GM19351 (cell line): ENCODE measurements at regions not wholly inside any gene's neighbourhood (a gene's known extent, or its start where the extent isn't known, plus 50 kb on each side); places are given as distances from the start of the nearest gene placed in this dataset.

Experiments
- ATAC-seq: cut with Tn5 transposase; IDR thresholded peaks from one replicate; pipeline ENCODE4 v1.9.1; 2021; ENCODE audit warnings: mild to moderate bottlenecking, moderate library complexity; ENCODE audit not compliant: unreplicated experiment

DNA sequence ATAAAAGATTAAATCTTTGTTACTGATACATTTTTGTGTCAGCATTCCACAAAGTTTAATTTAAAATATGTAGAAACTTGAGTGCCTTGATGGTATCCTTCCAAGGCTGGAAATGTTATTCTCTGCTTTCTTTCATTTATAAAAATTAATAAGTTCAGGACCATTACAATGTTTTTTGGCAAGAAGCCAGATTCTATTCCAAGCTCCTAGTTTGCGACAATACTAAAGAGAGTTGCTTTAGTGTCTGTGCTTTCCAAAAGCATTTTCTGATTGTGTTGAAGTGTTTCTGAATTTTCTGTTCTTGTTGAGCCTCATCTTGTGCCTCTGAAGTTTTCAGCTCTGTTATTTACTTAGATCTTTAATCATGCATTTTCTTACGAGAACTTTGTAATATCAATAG lies 516.2 kb downstream of the KCTD8 start:
- no peak for ATAC-seq

DNA sequence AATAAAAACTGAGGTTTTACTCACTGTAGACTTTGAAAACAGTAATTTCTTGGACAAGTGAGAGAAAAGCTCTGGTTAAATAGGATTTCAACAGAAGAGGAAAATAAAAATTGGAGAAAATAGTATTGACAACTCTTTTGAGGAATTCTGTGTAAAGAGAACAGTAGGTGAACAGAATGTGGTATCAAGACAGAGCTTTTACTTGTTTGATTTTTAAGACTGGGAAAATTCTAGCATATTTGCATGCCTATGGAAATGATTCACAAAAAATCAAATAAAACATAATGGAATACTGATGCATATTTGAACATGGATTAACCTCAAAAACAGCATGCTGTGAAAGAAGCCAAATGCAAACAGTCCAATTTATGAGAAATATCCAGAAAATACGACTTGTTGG lies 504.6 kb downstream of the KCTD8 start:
- no peak for ATAC-seq

DNA sequence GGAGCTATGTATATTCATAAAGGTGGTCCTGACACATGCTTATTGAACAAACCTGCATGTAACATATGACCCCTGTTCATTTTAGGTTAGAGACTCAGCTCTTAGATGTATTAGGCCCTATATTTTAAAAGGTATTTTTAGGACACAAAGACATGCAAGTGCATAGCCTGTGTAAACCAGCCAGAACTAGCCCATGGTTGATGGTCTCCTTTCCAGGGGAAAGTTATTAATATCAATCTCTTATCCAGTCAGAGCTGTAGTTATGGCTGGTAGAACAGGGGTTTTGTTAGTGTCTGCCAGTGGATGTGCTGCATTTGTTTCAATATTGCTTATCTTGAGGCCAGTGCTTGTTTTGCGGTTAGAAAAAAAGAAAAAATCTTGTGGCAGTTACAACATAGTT lies 488.6 kb downstream of the KCTD8 start:
- no peak for ATAC-seq

DNA sequence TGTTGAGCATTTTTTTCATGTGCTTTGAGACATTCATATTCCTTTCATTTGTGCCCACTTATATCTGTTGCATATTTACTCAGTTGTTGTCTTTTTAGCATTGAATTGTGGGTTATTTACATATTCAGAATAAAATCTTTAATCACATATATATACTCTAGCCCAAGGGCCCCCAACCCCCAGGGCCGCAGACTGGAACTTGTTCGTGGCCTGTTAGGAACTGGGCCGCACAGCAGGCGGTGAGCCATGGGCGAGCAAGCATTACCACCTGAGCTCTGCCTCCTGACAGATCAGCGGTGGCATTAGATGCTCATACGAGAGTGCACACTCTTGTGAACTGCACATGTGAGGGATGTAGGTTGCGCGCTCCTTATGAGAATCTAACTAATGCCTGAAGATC lies 480.6 kb downstream of the KCTD8 start:
- no peak for ATAC-seq

DNA sequence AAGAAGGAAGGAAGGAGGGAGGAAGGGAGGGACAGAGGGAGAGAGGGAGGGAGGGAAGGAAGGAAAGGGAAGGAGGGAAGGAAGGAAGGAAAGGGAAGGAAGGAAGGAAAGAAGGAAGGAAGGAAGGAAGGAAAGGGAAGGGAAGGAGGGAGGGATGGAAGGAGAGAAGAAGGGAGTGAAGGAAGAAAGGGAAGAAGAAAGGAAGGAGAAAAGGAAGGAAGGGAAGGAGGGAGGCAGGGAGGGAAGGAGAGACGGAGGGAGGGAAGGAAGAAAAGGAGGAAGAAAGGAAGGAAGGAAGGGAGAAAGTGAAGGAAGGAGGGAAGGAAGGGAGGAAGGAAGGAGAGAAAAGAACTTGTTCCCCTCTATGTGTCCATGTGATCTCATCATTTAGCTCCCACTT lies 465.0 kb downstream of the KCTD8 start:
- ATAC-seq = no peak

DNA sequence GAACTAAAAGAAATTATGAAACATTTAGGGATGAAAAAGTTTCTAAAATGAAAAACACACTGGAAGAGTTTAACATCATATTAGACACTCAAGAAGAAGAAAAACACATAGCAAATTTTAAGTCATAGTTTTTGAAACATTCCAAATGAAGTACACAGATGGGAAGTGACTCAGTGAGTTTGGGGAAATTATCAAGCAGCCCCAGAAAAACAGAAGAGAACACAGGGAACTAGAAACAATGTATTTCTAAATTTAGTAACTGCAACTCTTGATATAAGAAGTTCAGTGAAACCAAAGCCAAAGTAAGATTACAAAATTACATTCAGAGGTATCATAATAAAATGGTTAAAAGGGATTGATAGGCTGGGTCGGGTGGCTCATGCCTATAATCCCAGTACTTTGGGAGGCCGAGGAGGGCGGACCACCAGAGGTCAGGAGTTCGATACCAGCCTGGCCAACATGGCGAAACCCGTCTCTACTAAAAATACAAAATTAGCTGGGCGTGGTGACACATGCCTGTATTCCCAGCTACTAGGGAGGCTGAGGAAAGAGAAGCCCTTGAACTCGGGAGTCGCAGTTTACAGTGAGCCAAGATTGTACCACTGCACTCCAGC lies 461.2 kb downstream of the KCTD8 start:
- no peak for ATAC-seq

DNA sequence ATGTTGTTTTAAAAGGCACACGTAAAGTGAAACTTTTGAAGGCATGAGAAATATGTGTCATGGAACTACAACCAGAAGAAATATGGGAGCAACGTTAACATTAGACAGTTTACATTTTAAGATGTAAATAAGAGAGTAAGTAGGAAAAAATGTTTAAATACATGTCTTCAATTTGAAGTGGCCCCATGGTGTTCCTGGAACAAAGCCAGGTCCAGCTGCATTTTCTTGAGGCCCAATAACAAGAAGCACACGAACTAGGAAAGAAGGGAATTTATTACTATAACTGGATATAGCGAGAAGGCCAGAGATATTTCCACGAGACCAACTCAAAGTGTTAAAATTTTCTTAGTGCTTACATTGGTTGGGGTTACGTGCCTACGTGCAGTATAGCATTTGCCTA lies 458.1 kb downstream of the KCTD8 start:
- ATAC-seq = no peak

DNA sequence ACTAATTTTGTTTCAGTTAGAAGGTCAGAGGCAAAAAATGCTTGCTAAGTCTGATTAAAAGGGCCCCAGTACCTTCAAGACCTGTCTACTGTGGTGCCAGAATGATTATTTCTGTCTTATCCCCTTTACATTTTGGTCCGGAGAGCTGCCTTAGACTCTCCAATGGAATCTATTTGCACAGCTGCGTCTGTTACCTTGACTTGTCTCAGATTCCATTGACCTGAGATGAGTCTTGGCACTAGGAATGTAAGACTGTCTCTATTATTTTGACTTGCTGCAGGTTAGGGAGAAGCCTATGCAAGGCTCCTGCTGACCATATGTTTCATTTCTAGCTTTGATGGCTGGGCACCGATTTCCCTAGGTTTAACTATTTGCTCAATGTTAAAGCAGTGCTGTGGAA lies 457.6 kb downstream of the KCTD8 start:
- no peak for ATAC-seq

DNA sequence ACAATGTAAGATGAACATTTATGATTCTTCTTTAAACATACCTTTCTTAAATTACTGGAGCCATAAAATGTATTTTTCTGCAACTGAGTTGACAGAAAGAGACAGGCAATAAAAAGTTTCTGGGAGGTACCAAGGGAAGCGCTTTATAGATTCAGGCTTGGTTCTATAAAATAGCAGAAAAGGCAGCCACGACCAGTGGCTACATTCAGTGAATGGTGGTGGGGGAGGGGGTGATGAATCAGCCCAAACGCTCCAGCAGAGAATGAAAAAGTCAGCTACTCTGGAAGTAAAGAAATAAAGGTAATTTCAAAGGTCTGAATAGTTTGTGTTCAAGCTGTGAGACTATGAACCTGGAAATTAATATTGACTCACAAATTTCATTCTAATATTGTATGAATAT lies 456.1 kb downstream of the KCTD8 start:
- ATAC-seq = no peak

DNA sequence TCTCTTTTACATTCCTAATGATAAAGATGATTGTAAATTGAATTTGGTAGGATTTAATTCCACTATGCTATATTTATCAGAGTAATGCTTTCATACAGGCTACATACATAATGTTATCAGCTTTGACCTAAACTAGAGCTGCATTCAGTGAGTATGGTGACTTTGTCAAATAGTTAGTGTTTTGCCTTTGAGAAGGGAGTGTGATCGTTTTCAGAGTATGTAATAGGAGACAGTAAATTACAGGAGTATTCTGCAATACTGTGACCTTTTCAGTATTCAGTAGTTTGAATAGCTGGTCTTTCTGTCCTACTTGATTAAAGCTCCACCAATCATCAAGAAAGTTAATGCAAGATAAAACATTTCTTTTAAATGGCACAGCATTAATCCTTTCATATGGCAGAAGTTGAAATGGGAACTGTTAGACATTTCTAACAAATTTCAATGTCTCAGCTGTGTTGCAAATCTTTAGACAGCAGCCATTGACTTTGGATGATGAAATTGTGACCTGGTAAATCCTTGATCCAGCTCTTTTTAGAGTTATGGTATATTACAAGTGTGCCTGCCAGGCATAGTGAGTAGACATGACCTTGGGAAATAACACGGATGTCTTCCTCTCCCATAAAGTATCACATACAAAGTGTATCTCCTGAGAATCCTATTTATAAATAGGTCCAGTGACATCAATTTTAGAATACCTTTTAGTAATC lies 455.3 kb downstream of the KCTD8 start:
- ATAC-seq = no peak

DNA sequence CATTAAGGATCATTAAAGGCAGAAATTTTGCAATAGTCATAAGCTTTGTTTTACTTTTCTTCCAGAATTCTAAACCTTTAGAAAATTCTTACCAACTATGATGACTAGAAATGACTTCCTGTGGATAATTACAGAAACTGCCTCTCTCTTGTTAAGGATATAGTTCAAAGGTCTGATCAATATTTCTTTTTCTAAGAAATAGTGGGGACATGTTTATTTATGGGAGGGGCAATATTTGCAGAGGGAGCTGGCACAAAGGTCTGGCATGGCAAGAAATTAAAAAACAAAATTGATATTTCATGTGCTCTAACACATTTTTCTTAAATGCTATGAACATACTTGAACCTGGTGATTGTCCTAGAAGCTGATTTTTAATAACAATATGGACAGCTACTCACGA lies 448.9 kb downstream of the KCTD8 start:
- ATAC-seq = no peak

DNA sequence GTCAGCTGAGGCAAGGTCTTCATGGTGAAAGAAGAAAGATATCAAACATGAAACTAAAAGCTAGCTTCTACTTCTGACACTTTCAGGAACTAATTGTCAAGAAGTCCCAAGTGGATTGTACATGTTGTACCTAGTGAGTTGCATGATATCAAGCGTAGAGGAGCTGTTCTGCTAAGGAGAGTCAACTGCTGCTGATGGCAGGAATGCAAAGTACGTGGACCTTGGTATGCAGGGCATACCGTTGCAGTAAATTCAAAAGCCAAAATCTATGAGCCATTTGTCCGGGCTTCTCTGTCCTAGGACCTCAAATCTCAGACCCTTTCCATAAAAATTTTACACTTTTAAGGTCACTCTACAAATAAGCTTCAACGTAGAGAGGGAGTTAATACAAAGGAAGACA lies 446.2 kb downstream of the KCTD8 start:
- ATAC-seq = no peak

DNA sequence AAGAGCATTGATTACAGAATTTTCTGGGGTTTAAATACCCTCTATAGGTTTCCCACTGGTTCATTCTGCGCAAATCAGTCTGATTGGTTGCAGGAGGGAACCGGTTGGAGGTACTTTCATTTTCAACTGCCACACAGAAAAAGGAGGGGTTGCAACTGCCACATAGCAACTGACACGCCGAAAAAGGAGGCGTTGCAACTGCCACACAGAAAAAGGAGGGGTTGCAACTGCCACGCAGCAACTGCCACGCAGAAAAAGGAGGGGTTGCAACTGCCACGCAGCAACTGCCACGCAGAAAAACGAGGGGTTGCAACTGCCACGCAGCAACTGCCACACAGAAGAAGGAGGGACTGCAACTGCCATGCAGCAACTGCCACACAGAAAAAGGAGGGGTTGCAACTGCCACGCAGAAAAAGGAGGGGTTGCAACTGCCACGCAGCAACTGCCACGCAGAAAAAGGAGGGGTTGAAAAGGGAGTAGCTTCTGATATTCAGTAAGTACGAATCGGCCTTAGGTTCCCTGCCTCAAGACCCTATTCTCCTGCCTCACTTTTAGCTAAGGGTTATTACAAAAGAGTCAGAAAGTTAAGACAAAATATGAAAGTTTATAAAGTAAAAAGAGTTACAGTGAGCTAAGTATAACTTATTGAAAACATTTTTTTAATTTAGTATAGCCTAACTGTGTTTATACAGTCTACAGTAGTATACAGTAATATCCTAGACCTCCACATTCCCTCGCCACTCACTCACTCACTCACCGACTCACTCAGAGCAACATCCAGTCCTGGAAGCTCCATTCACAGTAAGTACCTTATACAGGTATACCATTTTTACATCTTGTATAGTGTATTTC lies 431.8 kb downstream of the KCTD8 start:
- no peak for ATAC-seq

DNA sequence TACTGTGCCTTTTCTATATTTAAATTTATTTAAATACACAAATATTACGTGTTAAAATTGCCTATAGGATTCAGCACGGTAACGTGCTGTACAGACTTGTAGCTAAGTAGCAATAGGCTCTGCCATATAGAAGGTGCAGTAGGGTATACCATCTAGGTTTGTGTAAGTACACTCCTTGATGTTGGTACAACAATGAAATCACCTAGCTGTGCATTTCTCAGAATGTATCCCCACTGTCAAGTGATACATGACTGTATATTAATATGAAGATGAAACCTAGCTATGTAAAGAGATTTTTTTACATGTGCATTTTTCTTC lies 431.2 kb downstream of the KCTD8 start:
- no peak for ATAC-seq

DNA sequence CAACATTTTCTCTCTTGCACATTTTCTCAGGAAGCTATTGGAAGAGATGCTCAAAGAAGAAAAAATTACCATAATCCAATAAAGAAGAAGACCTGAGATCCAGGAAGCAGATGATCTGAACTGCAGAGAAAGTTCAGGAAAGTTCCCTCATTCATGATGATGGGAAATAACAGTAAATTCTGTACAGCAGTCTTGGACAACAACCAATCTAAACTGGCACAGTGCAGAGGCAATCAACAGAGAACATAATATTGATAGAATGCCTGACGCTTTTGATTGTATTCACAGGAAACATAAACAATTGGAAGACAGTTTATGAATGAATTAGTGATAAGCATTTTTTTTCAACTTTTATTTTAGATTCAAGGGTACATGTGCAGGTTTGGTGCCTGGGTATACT lies 428.9 kb downstream of the KCTD8 start:
- ATAC-seq = no peak

DNA sequence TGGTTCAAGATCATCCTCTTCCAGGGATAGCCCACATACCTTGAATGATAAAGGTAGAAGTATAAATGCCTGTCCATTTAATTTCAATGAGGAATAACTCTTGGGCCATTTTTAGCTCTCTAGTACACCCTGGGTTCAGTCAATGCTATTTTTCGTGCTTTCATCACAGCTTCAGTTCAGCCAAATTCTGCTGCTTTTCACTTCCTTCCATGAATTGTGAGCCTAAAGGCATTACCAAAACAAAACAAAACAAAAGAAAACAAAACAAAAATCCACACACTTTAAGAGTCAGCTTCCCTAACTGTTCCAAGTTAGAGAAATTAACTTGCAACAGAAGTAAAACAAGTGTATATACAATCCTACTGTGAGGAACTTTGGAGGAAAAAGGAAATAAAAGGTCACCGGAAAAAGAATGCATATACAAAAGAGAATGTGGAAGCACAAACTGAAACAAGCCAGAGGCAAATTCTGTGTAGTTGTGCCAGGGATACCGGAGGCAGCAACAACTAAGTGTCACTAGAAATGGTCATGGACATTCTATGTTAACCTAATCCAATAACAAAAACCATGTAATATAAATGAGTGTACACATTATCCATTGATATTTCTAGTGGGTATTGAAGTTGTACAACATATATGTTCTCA lies 423.1 kb downstream of the KCTD8 start:
- ATAC-seq = no peak

DNA sequence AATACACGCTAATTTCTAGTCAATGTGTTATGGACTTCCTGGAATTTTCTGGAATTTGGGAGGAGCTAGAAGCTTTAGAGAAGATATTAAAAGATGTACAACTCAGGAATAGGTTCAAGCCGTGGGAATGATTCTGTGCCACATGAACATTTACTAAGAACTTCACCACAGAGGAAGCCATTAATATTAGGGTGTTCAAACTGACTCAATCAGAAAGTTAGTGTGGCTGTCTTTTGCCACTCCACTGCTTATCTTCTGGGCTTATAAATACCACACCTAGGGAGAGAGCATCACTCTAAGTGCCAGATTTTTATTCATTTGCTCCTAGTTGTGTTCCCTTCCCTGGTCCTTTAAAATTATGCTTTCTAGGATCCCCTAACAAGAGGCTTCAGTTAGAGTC lies 409.8 kb downstream of the KCTD8 start:
- ATAC-seq = no peak

DNA sequence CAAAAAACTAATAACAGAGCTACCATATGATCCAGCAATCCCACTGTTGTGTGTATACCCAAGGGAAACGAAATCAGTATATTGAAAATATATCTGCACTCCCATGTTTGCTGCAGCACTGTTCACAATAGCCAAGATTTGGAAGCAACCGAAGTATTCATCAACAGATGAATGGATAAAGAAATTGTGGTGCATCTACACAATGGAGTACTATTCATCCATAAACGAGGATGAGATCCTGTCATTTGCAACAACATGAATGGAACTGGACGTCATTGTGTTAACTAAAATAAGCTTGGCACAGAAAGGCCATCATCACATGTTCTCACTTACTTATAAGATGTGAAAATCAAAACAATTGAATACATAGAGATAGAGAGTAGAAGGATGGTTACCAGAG lies 402.1 kb downstream of the KCTD8 start:
- no peak for ATAC-seq

DNA sequence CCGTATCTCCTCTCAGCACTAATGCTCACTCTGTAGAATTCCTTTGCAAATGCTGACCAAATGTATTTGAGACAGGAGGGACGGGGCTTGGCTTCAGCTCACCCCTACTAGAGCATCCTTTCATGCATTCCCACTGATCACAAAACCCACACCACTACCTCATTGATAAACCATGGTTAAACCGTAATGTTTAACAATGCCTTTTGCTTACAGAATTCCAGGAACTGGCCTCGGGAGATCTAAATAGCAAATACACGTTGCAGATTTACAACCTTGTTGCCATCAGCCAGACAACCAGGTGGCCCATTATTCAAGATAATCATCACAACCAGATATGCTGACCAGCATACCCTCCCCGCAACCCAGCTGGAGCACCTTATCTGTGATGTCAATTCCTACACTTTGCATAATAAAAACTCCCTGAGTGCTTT lies 391.9 kb downstream of the KCTD8 start:
- no peak for ATAC-seq

DNA sequence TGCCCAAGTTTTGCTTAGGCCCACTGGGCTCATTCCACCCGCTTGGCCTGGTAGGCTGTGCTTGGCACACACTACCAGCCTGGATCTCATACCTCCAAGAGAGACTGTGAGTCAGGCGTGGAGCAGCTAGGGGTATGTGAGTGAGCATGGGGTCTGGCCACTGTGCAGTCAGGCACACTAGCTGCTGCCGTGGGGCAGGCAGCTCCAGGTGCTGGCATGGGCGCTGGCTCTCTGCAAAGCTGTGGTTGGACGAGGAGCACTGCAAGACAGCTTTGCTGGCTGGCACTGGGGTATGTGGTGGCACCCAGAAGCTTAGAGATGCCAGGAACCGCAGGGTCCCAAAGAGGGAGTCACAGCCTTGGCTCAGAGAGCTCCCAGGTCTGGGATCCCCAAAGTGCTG lies 377.8 kb downstream of the KCTD8 start:
- no peak for ATAC-seq
